BE2C (cell line): ENCODE measurements at regions not wholly inside any gene's neighbourhood (a gene's known extent, or its start where the extent isn't known, plus 50 kb on each side); places are given as distances from the start of the nearest gene placed in this dataset.
"Not testable (repeated sequence)": the region's sequence is repeated elsewhere in the genome, so short reads cannot be mapped to it uniquely, and the experiment has no call there.

ENCODE experiments used
- DNase-seq: peaks from one replicate; pipeline ENCODE4 v3.0.0-alpha.2; 2020
- H3K27me3 ChIP-seq: fragments of 250-450 bp; sonication (Bioruptor Pico); 2 replicates; pipeline ENCODE4 v1.5.1; 2020; ENCODE audit warnings: mild to moderate bottlenecking
- H3K36me3 ChIP-seq: fragments of 250-450 bp; sonication (Bioruptor Pico); 2 replicates; pipeline ENCODE4 v1.5.1; 2020; ENCODE audit warnings: mild to moderate bottlenecking
- H3K4me1 ChIP-seq: fragments of 250-450 bp; sonication (Bioruptor Pico); 2 replicates; pipeline ENCODE4 v1.5.1; 2020
- H3K4me3 ChIP-seq: 2 replicates; pipeline ENCODE4 v1.5.1; 2011; ENCODE audit warnings: low read depth, low read length
- H3K9me3 ChIP-seq: fragments of 250-450 bp; sonication (Bioruptor Pico); 2 replicates; pipeline ENCODE4 v1.5.1; 2020
- CTCF ChIP-seq: IDR thresholded peaks from 2 replicates; pipeline ENCODE4 v1.5.1; 2012; ENCODE audit warnings: mild to moderate bottlenecking, low read depth, low read length

GRCh38 chr2:41326851-41327250 lies 721.0 kb upstream of the PKDCC start:
- Histone ChIP-seq H3K27me3 (no peaks in the 10 kb centered on the region), H3K4me1 (peaks cover 17% of the 10 kb centered on the region), H3K4me3 (no peak overlapping the region), H3K9me3 (no peaks in the 10 kb centered on the region), H3K36me3 (no peaks in the 10 kb centered on the region)
- no peak for DNase-seq
- TF ChIP-seq CTCF, result no peak

- DNase-seq, result no peak
- peaks cover 13% of the 10 kb centered on the region for H3K4me1 ChIP-seq
- TF ChIP-seq CTCF, result no peak
- 0 out of 2 replicates have a peak overlapping the region, but pooled peaks have one; percentile 2 for H3K4me3 ChIP-seq
- no peaks in the 10 kb centered on the region for H3K9me3 ChIP-seq
- H3K27me3 ChIP-seq, result no peaks in the 10 kb centered on the region
- no peaks in the 10 kb centered on the region for H3K36me3 ChIP-seq
These were observed 718.8 kb upstream of the PKDCC start for GRCh38 chr2:41329040-41329439.

GRCh38 chr2:41334159-41334558 lies 713.7 kb upstream of the PKDCC start:
- TF ChIP-seq CTCF, result no peak
- Histone ChIP-seq H3K36me3 (no peaks in the 10 kb centered on the region; the same call in 1 of the 2 replicates), H3K27me3 (no peaks in the 10 kb centered on the region), H3K4me1 (peaks cover 4% of the 10 kb centered on the region; the same call in 1 of the 2 replicates), H3K4me3 (no peak overlapping the region), H3K9me3 (no peaks in the 10 kb centered on the region)
- DNase-seq, result no peak

- not testable (repeated sequence) for DNase-seq, H3K9me3 ChIP-seq, H3K27me3 ChIP-seq
These were observed 712.2 kb upstream of the PKDCC start for GRCh38 chr2:41335573-41335972.

GRCh38 chr2:41337956-41338355 lies 709.9 kb upstream of the PKDCC start:
- no peak for DNase-seq
- H3K4me1 ChIP-seq, result no peaks in the 10 kb centered on the region
- TF ChIP-seq CTCF, result no peak
- H3K9me3 ChIP-seq, result no peaks in the 10 kb centered on the region
- no peaks in the 10 kb centered on the region for H3K27me3 ChIP-seq
- no peak overlapping the region for H3K4me3 ChIP-seq
- H3K36me3 ChIP-seq, result no peaks in the 10 kb centered on the region; the same call in 1 of the 2 replicates

More at GRCh38 chr2:41335573-41335972, 712.2 kb upstream of the PKDCC start:
- H3K4me1 ChIP-seq, H3K36me3 ChIP-seq, H3K4me3 ChIP-seq: not testable (repeated sequence)

- DNase-seq, result no peak
- Histone ChIP-seq H3K9me3 (no peaks in the 10 kb centered on the region), H3K4me3 (no peak overlapping the region), H3K4me1 (peaks cover 3% of the 10 kb centered on the region; the same call in 1 of the 2 replicates), H3K27me3 (no peaks in the 10 kb centered on the region), H3K36me3 (no peaks in the 10 kb centered on the region)
- TF ChIP-seq CTCF, result no peak
These were observed 703.3 kb upstream of the PKDCC start for GRCh38 chr2:41344529-41344928.

- Histone ChIP-seq H3K4me3 (no peak overlapping the region), H3K9me3 (no peaks in the 10 kb centered on the region), H3K4me1 (no peaks in the 10 kb centered on the region), H3K27me3 (no peaks in the 10 kb centered on the region), H3K36me3 (no peaks in the 10 kb centered on the region)
- TF ChIP-seq CTCF, result no peak
- DNase-seq, result no peak
These were observed 694.8 kb upstream of the PKDCC start for GRCh38 chr2:41353060-41353459.
